K562 (cell line): ENCODE measurements at regions not wholly inside any gene's neighbourhood (a gene's known extent, or its start where the extent isn't known, plus 50 kb on each side); places are given as distances from the start of the nearest gene placed in this dataset.
"Not testable (repeated sequence)": the region's sequence is repeated elsewhere in the genome, so short reads cannot be mapped to it uniquely, and the experiment has no call there.

Source experiments
- ATAC-seq: fragments of 200-7000 bp; cut with Tn5 transposase; 3 replicates; pipeline ENCODE4 v1.9.1; 2020; ENCODE audit warnings: moderate library complexity
- BruUV-seq: library from RNA; stranded (reverse); fragments of 400-500 nt; replicated peaks from 2 replicates; lab custom pipeline; 2021; lab: Mats Ljungman, UMichigan
- CTCF ChIA-PET: fragments of 300-600 bp; formaldehyde crosslinking; extraction: SDS; loops from one replicate; lab custom pipeline; 2021; ENCODE audit warnings: low intra/inter-chr PET ratio; lab: Yijun Ruan, JAX
- POLR2A ChIA-PET: fragments of 300-600, 350-650 bp; sonication (Branson Sonifier 250); formaldehyde crosslinking; extraction: SDS; loops from one replicate; lab custom pipeline; 2021; ENCODE audit warnings: antibody characterized with exemption, inconsistent platforms; lab: Yijun Ruan, JAX
- DNase-seq, 4 experiments: peaks; one replicate each; pipeline versions ENCODE4 v3.0.0 to v3.0.0-alpha.2; 2011 to 2018; ENCODE audit warnings: low spot score in 3 of 4, mixed read lengths in 3 of 4; ENCODE audit errors: extremely low read depth in 1 of 4
- FAIRE-seq: peaks from 2 replicates; lab custom pipeline; 2011; peaks lifted over from hg19 to GRCh38; lab: Jason Lieb, UNC
- H2AFZ ChIP-seq: 2 replicates; pipeline ENCODE4 v1.6.0; 2011; ENCODE audit warnings: low read depth, low read length, control low read depth, inconsistent platforms
- H3K27ac ChIP-seq: fragments of 200-600 bp; 3 replicates; pipeline ENCODE4 v1.8.0; 2011; ENCODE audit warnings: low read depth, mild to moderate bottlenecking, control low read depth, inconsistent platforms, low read length, moderate library complexity, mixed read lengths; ENCODE audit errors: extremely low read depth
- H3K27me3 ChIP-seq, 2 experiments: fragments of 300-600 bp in 1 of 2; 2 replicates in 1 of 2; 3 replicates in 1 of 2; pipeline versions ENCODE4 v1.6.0 to v1.8.0; 2011; ENCODE audit warnings: inconsistent platforms in 2 of 2, low read length in 2 of 2, mild to moderate bottlenecking in 1 of 2, mixed read lengths in 1 of 2, moderate library complexity in 1 of 2; ENCODE audit not compliant: control insufficient read depth in 2 of 2, insufficient read depth in 2 of 2
- H3K36me3 ChIP-seq: fragments of 300-600 bp; 3 replicates; pipeline ENCODE4 v1.8.0; 2011; ENCODE audit warnings: mild to moderate bottlenecking, low read length, inconsistent platforms; ENCODE audit not compliant: control insufficient read depth, insufficient read depth
- H3K4me1 ChIP-seq, 2 experiments: fragments of 200-600 bp in 1 of 2; replicated peaks in 1 of 2; 2 replicates in 1 of 2; 3 replicates in 1 of 2; pipeline versions ENCODE4 v1.5.1 to v1.8.0; 2011; ENCODE audit warnings: inconsistent platforms in 2 of 2, low read length in 2 of 2, mild to moderate bottlenecking in 1 of 2, mixed read lengths in 1 of 2, moderate library complexity in 1 of 2; ENCODE audit not compliant: control insufficient read depth in 2 of 2, insufficient read depth in 2 of 2
- H3K4me2 ChIP-seq: 2 replicates; pipeline ENCODE4 v1.6.1; 2011; ENCODE audit warnings: low read length, control low read depth, inconsistent platforms, mixed read lengths; ENCODE audit not compliant: insufficient read depth
- H3K4me3 ChIP-seq: fragments of 200-600 bp; sonication (generic), shearing (Covaris generic); 2 replicates; pipeline ENCODE4 v1.5.1; 2016; ENCODE audit warnings: control low read depth, inconsistent platforms
- H3K79me2 ChIP-seq: fragments of 200-600 bp; 3 replicates; pipeline ENCODE4 v1.8.0; 2011; ENCODE audit warnings: low read length, inconsistent platforms; ENCODE audit not compliant: control insufficient read depth, insufficient read depth
- H3K9ac ChIP-seq, 2 experiments: 2 replicates each; pipeline versions ENCODE4 v1.6.0 to v1.6.1; 2011; ENCODE audit warnings: low read depth in 2 of 2, low read length in 2 of 2, control low read depth in 1 of 2, inconsistent platforms in 1 of 2, mild to moderate bottlenecking in 1 of 2, mixed read lengths in 1 of 2; ENCODE audit not compliant: insufficient read depth in 1 of 2
- H3K9me1 ChIP-seq: one replicate; pipeline ENCODE4 v1.6.0; 2011; ENCODE audit warnings: inconsistent platforms, mild to moderate bottlenecking, low read length, moderate library complexity; ENCODE audit not compliant: control insufficient read depth, insufficient read depth
- H3K9me3 ChIP-seq: replicated peaks from 2 replicates; pipeline ENCODE4 v1.5.1; 2011; ENCODE audit warnings: low read depth, low read length, inconsistent platforms; ENCODE audit not compliant: control insufficient read depth, insufficient read depth
- H4K20me1 ChIP-seq: replicated peaks from 2 replicates; pipeline ENCODE4 v1.6.1; 2011; ENCODE audit warnings: low read length, inconsistent platforms, mixed read lengths; ENCODE audit not compliant: control insufficient read depth, insufficient read depth
- CEBPG ChIP-seq, 3 experiments: fragments of 200-800 bp in 1 of 3; sonication (Bioruptor generic) in 1 of 3; sonication (generic) in 1 of 3; formaldehyde crosslinking in 1 of 3; IDR thresholded peaks in 2 of 3; conservative IDR thresholded peaks in 1 of 3; 2 replicates each; pipeline versions ENCODE4 v1.6.1 to v1.8.0; 2016 to 2022; ENCODE audit warnings: missing compliant biosample characterization in 2 of 3, missing genetic modification characterization in 2 of 3, mild to moderate bottlenecking in 1 of 3, missing genetic modification reagents in 1 of 3
- HNRNPK ChIP-seq: fragments of 200-400 bp; formaldehyde crosslinking; IDR thresholded peaks from one replicate; pipeline ENCODE4 v1.6.1; 2018; ENCODE audit warnings: mild to moderate bottlenecking, low read depth, low read length; ENCODE audit not compliant: poor library complexity, severe bottlenecking
- KLF1 ChIP-seq: fragments of 450-650 bp; IDR thresholded peaks from 2 replicates; pipeline ENCODE4 v1.6.1; 2016; ENCODE audit warnings: missing genetic modification characterization, missing compliant biosample characterization
- MEF2D ChIP-seq: conservative IDR thresholded peaks from 2 replicates; pipeline ENCODE4 v1.6.1; 2016; ENCODE audit warnings: low read depth, missing genetic modification characterization, missing compliant biosample characterization
- NFE2 ChIP-seq: IDR thresholded peaks from 2 replicates; pipeline ENCODE4 v1.6.1; 2014; ENCODE audit warnings: antibody characterized with exemption, low read depth
- POLR3A ChIP-seq: IDR thresholded peaks from 2 replicates; pipeline ENCODE4 v1.6.1; 2011; ENCODE audit warnings: borderline replicate concordance, mild to moderate bottlenecking, moderate library complexity; ENCODE audit not compliant: insufficient read length, insufficient read depth; ENCODE audit errors: extremely low read depth
- SETDB1 ChIP-seq: IDR thresholded peaks from one replicate; pipeline ENCODE4 v1.6.1; 2012; ENCODE audit warnings: low read length, control low read depth, inconsistent platforms
- ZNF75A ChIP-seq: fragments of 450-650 bp; formaldehyde crosslinking; IDR thresholded peaks from 2 replicates; pipeline ENCODE4 v1.4.0; 2020; ENCODE audit warnings: mild to moderate bottlenecking
- WGBS: fragments of 100-300 bp; shearing (Covaris generic); methylation state at CpG from one replicate; pipeline ENCODE4 v1.1.6; 2016; ENCODE audit warnings: low coverage, mixed read lengths; ENCODE audit not compliant: insufficient coverage; ENCODE audit errors: missing lambda C conversion rate; 5-methylcytosine and 5-hydroxymethylcytosine counted together
- in situ Hi-C: fragments of 300-500 bp; cut with MboI; formaldehyde crosslinking; loops from 4 replicates; pipeline ENCODE4 v1.15.0; 2018; ENCODE audit warnings: inconsistent platforms, mixed read lengths
- intact Hi-C: fragments of 100-400 bp; cut with micrococcal nuclease; formaldehyde crosslinking; loops from 2 replicates; pipeline ENCODE4 v1.14.2; 2022
- TF ChIP-seq, protein P1 (sequence below), 2 experiments: fragments of 450-650 bp in 1 of 2; sonication (generic) in 1 of 2; formaldehyde crosslinking in 1 of 2; IDR thresholded peaks in 1 of 2; conservative IDR thresholded peaks in 1 of 2; 2 replicates each; pipeline versions ENCODE4 v1.6.1 to v1.8.1; 2016 to 2023; ENCODE audit warnings: mild to moderate bottlenecking in 2 of 2, moderate library complexity in 2 of 2, inconsistent platforms in 1 of 2, missing genetic modification reagents in 1 of 2

- WGBS, result 2% methylated on average over 7 of the region's 7 CpGs
- H3K79me2 ChIP-seq; H3K9me1 ChIP-seq; H3K36me3 ChIP-seq; H3K27ac ChIP-seq; intact Hi-C loops; FAIRE-seq; H3K4me1 ChIP-seq; H2AFZ ChIP-seq; H3K4me3 ChIP-seq; BruUV-seq; H4K20me1 ChIP-seq; in situ Hi-C loops; CTCF ChIA-PET; ATAC-seq; H3K4me2 ChIP-seq; DNase-seq; H3K9me3 ChIP-seq; H3K9ac ChIP-seq; TF ChIP-seq CEBPG (CRISPR knock-in tag; IDR thresholded peaks at IDR 0.05): not testable (repeated sequence)
- peaks cover 3 to 13% of the 10 kb centered on the region in 2 experiments; a peak in 2 of 5 replicates for H3K27me3 ChIP-seq
- POLR2A ChIA-PET, result interaction anchor here (0.6 kb wide), 1 partner anchor 73 kb away, joined by 3 read pairs; no protein-coding TSS in a partner anchor
- peak in 1 of 2 experiments; percentile 41; a peak in 1 of 4 replicates for TF ChIP-seq CEBPG (tag; conservative IDR thresholded peaks at IDR 0.05 in 1 of 2, IDR thresholded peaks at IDR 0.05 in 1 of 2)
- TF ChIP-seq MEF2D, result 0 out of 2 replicates have a peak, but pooled peaks have one; percentile 27
These were observed 61.7 kb downstream of the RHOU start for GRCh38 chr1:228796945-228797344.

- DNase-seq (no peak), ATAC-seq (no peak; the same call in 2 of the 3 replicates), FAIRE-seq (no peak)
- BruUV-seq, result no TSS peak
- ChIA-PET CTCF (no interaction called here), POLR2A (interaction anchor here (0.6 to 1.1 kb wide), 4 partner anchors 9 to 46 kb away, joined by 3 to 4 read pairs (median 3); no protein-coding TSS in a partner anchor)
- Histone ChIP-seq H2AFZ (no peak overlapping the region), H3K9ac (no peak overlapping the region), H4K20me1 (no peaks in the 10 kb centered on the region; the same call in 1 of the 2 replicates), H3K4me1 (no peaks in the 10 kb centered on the region), H3K79me2 (no peaks in the 10 kb centered on the region), H3K27ac (no peak overlapping the region), H3K4me3 (no peak overlapping the region), H3K9me1 (no peaks in the 10 kb centered on the region), H3K9me3 (no peaks in the 10 kb centered on the region), H3K4me2 (no peak overlapping the region), H3K27me3 (peaks cover 3 to 19% of the 10 kb centered on the region in 2 experiments; a peak in 2 of 5 replicates), H3K36me3 (no peaks in the 10 kb centered on the region)
- intact Hi-C loops (no loop called here), in situ Hi-C loops (no loop called here)
- WGBS, result 7% methylated on average over 2 of the region's 2 CpGs
- TF ChIP-seq, protein P1, sequence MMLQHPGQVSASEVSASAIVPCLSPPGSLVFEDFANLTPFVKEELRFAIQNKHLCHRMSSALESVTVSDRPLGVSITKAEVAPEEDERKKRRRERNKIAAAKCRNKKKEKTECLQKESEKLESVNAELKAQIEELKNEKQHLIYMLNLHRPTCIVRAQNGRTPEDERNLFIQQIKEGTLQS (IDR thresholded peaks at IDR 0.05), result peak; percentile 27; the same call in 1 of the 2 replicates
- TF ChIP-seq, protein P1 (CRISPR knock-in tag; conservative IDR thresholded peaks at IDR 0.05), result no peak
- TF ChIP-seq POLR3A (no peak), HNRNPK (no peak), KLF1 (tag) (no peak), SETDB1 (no peak), ZNF75A (CRISPR knock-in tag) (no peak), NFE2 (peak; percentile 7; the same call in 1 of the 2 replicates)
These were observed 62.8 kb downstream of the RHOU start for GRCh38 chr1:228798035-228798434.
